ENCODE measurements at regions not wholly inside any gene's neighbourhood (a gene's known extent, or its start where the extent isn't known, plus 50 kb on each side); places are given as distances from the start of the nearest gene placed in this dataset.

- DNase-seq: no peak
Measured at GRCh38 chr9:102114557-102114956, 376.1 kb upstream of the GRIN3A start.

- no peak for DNase-seq
Measured at GRCh38 chr9:102113191-102113590, 374.7 kb upstream of the GRIN3A start.

DNA sequence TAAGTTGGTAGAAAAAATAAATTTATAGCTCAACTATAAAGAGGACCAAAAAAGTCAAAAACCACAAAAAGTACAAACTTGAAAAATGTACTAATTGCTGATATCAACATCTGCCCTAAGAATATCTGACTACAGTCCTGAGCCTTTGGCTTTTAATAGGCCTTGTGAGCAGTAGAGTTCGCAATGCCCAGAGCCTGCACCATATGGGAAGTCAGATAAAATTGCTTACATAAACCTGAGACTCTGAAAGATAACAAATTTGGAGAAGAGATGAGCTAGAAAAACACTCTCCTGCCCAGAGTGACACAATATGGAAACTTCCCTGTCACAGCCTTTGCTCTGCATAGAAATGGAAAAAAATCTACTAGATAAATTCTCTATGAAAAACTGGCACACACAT, 368.0 kb upstream of the GRIN3A start:
- no peak for DNase-seq

- DNase-seq: no peak
Measured at GRCh38 chr9:102101723-102102122, 363.3 kb upstream of the GRIN3A start.

- no peak for DNase-seq
Measured at GRCh38 chr9:102087141-102087540, 348.7 kb upstream of the GRIN3A start.

DNA sequence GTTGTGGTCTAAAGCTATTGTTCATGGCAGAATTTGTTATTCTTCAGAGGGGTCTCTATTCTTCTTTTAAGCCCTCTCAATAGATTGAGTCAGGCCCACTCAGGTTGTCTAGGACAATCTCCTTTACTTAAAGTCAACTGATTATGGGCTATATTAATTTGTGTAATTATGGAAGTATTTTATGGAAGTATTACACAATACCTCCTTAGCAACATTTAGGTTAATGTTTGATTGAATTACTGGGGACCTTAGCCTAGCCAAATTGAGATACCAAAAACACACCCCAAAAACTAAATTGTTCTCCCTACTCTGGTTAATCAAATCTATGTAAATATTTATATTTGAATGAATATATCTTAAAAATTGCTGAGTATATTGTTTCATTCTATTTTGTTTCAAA, 347.1 kb upstream of the GRIN3A start:
- no peak for DNase-seq

- DNase-seq: peak; percentile 29
Measured at GRCh38 chr9:102072059-102072764, 333.8 kb upstream of the GRIN3A start.

DNA sequence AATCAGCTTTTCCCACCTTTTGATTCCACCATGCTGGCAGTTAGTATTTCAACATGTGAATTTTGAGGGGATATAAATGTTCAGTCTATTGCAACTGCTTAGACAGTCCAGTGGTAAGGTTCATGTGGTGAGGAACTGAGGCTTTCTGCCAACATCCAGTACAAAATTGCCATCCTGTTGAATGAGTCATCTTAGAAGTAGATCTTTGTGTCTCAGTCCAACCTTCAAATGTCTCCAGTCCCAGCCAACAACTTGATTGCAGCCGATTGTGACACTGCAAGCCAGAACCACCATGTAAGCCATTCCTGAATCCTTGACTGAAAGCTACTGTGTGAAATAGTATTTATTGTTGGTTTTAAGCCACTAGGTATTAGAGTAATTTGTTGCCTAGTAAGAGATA, 331.5 kb upstream of the GRIN3A start:
- peak; percentile 16 for DNase-seq

DNA sequence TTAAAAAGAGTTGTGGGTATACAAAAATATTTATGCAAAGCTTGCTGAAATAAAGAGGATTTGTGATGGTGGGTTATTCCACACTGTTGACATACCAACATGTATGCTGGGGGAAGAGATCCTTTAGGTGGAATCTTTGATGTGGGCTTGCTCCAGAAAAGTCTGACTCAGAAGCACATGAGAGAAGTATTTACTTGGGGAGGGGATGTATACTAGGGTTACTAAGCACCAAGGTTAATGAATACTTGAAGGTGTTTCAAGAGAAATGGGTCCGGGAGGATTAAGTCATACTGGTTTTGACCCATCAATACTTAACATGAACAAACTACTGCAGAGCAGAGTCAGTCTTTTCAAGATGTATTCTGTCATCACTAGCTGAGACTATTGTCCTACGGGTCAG, 316.4 kb upstream of the GRIN3A start:
- no peak for DNase-seq

GRCh38 chr9:102049586-102050246, 311.3 kb upstream of the GRIN3A start:
- DNase-seq: no peak

DNA sequence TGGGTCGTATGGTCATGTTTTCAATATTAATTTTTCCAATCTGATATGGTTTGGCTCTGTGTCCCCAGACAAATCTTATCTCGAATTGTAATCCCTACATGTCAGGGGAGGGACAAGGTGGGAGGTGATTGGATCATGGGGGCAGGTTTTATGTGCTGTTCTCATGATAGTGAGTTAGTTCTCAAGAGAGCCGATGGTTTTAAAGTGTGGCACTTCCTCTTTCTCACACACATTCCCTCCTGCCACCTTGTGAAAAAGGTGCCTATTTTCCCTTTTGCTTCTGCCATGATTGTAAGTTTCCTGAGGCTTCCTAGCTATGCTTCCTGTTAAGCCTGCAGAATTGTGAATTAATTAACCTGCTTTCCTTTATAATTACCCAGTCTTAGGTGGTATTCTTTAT, 309.1 kb upstream of the GRIN3A start:
- no peak for DNase-seq

DNA sequence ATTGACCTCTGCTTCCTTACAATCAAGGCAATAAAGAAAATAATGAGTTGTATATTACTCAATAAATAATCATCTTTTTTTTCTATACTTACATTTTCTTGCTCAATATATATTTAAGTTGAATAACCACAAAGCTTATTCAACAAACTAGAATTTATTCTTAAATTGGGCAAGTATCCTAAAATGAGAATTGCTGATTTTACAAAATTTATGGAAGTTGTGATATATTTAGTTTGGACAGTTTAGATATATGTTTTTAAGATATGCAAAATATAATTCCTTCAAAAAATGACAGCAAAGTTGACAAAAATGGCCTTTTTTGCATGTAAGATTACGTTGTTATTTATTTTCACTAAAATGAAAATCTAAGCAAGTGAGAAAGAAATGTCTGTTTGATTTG, 305.7 kb upstream of the GRIN3A start:
- no peak for DNase-seq

DNA sequence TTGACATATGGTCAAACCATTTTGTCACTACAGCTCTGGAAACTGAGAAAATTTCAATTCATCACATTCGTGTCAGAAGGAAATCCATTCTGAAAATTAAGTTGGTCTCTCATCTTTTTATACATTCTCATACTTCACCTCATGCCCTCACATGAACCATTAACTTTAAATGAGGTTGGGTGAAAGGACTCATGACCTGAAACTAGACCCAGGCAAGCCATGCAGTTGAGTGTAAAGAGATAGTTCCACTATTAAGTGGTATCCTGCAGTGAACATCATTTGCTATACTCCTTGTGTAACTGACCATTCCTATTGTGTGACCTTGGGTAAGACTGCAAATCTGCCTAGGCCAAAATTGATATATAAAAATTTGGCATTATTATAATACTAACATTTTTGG, 299.6 kb upstream of the GRIN3A start:
- DNase-seq: no peak

DNA sequence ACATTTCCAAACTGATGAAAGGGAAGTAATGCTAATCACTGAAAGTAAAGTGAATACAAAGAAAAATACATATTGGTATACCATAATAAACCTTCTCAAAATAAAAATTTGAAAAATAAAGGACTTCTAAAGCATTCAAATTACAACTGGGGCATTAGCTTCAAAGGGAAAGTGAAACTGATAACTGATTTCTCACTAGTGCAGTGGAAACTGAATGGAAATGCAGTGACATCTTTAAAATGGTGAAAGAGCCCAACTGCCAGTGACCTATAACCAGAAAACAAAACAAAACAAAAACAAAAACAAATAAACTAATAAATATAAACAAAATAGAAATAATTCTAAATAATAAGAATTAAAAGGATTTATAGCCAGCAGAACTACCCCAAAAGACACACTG, 297.5 kb upstream of the GRIN3A start:
- no peak for DNase-seq

DNA sequence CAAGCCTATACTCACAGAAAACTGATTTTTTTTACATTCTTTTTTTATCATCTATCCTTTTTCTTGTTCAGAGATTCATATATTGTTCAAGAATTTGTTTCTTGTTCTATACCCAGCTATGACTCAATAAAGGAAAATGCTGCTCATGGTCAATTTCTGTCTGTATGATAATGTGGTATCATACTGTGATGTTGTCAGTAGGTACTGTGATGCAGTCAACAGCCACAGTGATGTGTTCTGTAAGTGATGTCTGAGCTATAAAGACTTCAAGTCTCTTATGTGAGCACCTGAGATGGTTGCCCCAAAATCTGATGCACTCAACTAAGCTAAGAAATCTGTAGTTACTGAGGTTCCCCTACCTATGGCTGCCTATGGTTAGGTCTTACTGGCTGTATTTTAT, 294.2 kb upstream of the GRIN3A start:
- no peak for DNase-seq

- DNase-seq: no peak
Measured at GRCh38 chr9:102000956-102001355, 262.5 kb upstream of the GRIN3A start.

- no peak for DNase-seq
Measured at GRCh38 chr9:101999441-101999840, 261.0 kb upstream of the GRIN3A start.

DNA sequence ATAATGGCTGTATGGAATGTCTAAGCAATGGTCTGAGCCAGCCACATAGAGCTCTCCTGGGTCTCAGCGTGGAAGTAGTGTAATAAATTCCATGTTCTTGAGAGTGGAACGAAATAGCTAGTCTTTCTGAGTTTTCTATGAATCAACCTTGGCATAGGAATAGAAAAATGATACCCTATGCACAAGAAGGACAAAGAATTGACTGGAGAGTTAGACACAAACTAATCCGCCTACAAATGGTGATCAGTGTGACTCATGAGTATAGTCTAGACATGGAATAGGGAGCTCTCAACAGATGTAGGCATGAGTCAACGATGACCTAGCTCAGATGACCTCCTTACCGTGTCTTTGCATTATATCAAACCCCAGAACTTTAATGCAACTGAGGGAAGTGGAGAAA, 256.8 kb upstream of the GRIN3A start:
- peak; percentile 27 for DNase-seq

DNA sequence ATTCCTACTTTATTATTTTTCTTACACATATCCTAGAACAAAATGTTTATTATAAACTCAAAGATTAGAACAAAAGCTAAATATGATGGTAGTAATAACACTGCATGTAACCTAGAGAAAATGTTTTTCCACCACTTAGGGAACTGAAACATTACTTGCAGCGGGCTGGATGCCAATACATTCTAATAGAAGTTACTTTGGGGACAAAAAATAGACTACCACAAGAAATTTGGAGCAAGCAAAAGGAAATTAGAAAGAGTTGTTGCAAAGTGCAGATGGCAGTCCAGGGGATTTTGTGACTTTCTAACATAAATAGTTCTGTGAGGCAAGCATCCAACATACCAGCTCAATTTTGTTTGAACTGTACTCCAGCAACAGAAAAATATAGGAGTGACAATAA, 255.3 kb upstream of the GRIN3A start:
- DNase-seq: no peak

DNA sequence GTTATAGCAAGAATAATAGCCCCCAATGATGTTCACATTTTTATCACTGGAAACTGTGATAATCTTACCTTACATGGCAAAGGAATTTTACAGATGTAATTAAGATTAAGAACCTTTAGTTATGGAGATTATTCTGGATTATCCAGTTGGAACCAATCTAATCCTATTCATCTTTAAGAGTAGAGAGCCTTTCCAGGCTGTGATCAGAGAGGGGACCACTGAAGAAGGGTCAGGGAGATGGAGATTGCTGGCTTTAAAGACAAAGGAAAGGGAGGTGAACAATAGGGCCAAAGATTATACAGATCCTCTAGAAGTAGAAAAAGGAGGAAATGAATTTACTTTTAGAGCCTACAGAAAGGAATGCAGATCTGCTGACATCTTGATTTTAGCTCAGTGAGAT, 253.5 kb upstream of the GRIN3A start:
- DNase-seq: no peak

DNA sequence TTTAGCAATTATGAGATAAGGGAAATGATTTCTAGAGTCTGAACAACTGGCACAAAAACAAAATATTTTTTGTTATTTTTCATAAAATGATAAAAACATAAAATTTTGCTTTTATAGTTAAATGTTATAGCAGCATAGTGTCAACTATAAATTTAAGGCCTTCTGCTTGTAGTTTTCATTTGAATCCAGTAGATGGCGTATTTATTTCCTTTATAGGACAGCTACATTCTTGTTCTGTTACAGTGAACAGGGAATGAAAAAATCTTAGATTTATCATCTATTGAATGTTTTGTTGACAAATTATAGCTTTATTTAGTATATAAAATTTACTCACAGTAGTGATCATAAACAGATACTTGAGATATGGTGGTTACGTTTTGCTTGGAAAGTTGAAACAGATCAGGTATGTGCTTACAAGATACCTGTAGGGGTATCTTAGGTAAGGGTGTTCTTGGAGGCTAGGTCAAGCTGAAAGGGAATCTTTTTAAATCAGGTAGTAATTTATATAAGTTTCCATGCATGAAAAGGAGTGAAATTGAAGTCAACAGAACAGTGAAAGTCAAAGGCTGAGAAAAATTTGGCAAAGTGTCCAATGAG, 239.3 kb upstream of the GRIN3A start:
- peak; percentile 47 for DNase-seq

GRCh38 chr9:101970609-101971008, 232.2 kb upstream of the GRIN3A start:
- no peak for DNase-seq

- no peak for DNase-seq
Measured at GRCh38 chr9:101968392-101968791, 229.9 kb upstream of the GRIN3A start.

GRCh38 chr9:101966691-101967090, 228.2 kb upstream of the GRIN3A start:
- DNase-seq: no peak

- DNase-seq: no peak
Measured at GRCh38 chr9:101957705-101958104, 219.3 kb upstream of the GRIN3A start.

Data from kidney glomerular epithelial cell (primary cell).